ENCODE measurements at regions not wholly inside any gene's neighbourhood (a gene's known extent, or its start where the extent isn't known, plus 50 kb on each side); places are given as distances from the start of the nearest gene placed in this dataset.

DNA sequence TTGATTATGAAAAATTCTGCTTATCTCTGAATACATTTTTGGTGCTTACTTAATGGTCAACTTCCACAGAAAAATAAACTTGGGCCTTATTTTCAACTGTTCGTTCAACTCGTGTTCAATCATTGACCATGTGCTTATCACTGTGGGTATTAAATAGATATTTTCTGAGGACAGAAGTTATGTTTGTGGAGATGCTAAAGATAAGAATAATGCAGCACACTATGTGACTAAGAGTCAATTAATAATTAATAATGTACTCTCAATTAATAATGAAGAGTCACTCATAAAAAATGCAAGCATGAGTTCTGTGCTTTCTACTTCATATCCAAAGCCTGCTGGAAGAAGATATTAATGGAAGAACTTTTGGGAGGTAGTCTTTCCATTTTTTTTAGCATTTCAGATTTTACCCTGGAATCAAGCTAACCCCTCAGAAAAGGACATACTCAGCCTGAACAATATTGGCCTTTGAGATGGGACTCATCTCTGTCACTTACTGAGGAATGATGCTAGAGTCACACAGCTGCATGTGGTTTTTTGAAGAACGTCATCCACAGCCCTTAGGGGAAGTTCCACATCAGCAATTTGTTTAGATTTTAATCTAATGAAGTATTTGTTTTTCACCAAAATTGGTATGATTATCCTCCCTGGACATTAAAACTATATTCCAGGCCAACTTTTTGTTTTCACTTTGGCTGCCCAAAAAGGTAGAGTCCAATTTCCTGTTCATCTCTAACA is 191.9 kb upstream of the CRIM1 start:
- TF ChIP-seq, protein P1, sequence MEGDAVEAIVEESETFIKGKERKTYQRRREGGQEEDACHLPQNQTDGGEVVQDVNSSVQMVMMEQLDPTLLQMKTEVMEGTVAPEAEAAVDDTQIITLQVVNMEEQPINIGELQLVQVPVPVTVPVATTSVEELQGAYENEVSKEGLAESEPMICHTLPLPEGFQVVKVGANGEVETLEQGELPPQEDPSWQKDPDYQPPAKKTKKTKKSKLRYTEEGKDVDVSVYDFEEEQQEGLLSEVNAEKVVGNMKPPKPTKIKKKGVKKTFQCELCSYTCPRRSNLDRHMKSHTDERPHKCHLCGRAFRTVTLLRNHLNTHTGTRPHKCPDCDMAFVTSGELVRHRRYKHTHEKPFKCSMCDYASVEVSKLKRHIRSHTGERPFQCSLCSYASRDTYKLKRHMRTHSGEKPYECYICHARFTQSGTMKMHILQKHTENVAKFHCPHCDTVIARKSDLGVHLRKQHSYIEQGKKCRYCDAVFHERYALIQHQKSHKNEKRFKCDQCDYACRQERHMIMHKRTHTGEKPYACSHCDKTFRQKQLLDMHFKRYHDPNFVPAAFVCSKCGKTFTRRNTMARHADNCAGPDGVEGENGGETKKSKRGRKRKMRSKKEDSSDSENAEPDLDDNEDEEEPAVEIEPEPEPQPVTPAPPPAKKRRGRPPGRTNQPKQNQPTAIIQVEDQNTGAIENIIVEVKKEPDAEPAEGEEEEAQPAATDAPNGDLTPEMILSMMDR (IDR thresholded peaks at IDR 0.05; ENCODE audit: low read depth, low read length, missing input control), result no peak
- TF ChIP-seq TAF1 (conservative IDR thresholded peaks at IDR 0.05) (no peak), SP1 (IDR thresholded peaks at IDR 0.05) (no peak), YY1 (IDR thresholded peaks at IDR 0.05) (no peak), GABPA (IDR thresholded peaks at IDR 0.05 in 1 of 2, conservative IDR thresholded peaks at IDR 0.05 in 1 of 2) (no peak), RAD21 (IDR thresholded peaks at IDR 0.05) (no peak), FOXA1 (IDR thresholded peaks at IDR 0.05) (no peak), RXRA (IDR thresholded peaks at IDR 0.05) (no peak), NR2F2 (IDR thresholded peaks at IDR 0.05) (no peak), JUND (IDR thresholded peaks at IDR 0.05) (no peak)
- TF ChIP-seq, protein P2, sequence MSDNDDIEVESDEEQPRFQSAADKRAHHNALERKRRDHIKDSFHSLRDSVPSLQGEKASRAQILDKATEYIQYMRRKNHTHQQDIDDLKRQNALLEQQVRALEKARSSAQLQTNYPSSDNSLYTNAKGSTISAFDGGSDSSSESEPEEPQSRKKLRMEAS (IDR thresholded peaks at IDR 0.05), result no peak
- TF ChIP-seq, protein P3, sequence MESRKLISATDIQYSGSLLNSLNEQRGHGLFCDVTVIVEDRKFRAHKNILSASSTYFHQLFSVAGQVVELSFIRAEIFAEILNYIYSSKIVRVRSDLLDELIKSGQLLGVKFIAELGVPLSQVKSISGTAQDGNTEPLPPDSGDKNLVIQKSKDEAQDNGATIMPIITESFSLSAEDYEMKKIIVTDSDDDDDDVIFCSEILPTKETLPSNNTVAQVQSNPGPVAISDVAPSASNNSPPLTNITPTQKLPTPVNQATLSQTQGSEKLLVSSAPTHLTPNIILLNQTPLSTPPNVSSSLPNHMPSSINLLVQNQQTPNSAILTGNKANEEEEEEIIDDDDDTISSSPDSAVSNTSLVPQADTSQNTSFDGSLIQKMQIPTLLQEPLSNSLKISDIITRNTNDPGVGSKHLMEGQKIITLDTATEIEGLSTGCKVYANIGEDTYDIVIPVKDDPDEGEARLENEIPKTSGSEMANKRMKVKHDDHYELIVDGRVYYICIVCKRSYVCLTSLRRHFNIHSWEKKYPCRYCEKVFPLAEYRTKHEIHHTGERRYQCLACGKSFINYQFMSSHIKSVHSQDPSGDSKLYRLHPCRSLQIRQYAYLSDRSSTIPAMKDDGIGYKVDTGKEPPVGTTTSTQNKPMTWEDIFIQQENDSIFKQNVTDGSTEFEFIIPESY (IDR thresholded peaks at IDR 0.05), result no peak
- TF ChIP-seq, protein P4, sequence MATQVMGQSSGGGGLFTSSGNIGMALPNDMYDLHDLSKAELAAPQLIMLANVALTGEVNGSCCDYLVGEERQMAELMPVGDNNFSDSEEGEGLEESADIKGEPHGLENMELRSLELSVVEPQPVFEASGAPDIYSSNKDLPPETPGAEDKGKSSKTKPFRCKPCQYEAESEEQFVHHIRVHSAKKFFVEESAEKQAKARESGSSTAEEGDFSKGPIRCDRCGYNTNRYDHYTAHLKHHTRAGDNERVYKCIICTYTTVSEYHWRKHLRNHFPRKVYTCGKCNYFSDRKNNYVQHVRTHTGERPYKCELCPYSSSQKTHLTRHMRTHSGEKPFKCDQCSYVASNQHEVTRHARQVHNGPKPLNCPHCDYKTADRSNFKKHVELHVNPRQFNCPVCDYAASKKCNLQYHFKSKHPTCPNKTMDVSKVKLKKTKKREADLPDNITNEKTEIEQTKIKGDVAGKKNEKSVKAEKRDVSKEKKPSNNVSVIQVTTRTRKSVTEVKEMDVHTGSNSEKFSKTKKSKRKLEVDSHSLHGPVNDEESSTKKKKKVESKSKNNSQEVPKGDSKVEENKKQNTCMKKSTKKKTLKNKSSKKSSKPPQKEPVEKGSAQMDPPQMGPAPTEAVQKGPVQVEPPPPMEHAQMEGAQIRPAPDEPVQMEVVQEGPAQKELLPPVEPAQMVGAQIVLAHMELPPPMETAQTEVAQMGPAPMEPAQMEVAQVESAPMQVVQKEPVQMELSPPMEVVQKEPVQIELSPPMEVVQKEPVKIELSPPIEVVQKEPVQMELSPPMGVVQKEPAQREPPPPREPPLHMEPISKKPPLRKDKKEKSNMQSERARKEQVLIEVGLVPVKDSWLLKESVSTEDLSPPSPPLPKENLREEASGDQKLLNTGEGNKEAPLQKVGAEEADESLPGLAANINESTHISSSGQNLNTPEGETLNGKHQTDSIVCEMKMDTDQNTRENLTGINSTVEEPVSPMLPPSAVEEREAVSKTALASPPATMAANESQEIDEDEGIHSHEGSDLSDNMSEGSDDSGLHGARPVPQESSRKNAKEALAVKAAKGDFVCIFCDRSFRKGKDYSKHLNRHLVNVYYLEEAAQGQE (IDR thresholded peaks at IDR 0.05), result no peak
- TF ChIP-seq, protein P5, sequence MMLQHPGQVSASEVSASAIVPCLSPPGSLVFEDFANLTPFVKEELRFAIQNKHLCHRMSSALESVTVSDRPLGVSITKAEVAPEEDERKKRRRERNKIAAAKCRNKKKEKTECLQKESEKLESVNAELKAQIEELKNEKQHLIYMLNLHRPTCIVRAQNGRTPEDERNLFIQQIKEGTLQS (IDR thresholded peaks at IDR 0.05), result no peak
